ENCODE measurements at regions not wholly inside any gene's neighbourhood (a gene's known extent, or its start where the extent isn't known, plus 50 kb on each side); places are given as distances from the start of the nearest gene placed in this dataset.

DNA sequence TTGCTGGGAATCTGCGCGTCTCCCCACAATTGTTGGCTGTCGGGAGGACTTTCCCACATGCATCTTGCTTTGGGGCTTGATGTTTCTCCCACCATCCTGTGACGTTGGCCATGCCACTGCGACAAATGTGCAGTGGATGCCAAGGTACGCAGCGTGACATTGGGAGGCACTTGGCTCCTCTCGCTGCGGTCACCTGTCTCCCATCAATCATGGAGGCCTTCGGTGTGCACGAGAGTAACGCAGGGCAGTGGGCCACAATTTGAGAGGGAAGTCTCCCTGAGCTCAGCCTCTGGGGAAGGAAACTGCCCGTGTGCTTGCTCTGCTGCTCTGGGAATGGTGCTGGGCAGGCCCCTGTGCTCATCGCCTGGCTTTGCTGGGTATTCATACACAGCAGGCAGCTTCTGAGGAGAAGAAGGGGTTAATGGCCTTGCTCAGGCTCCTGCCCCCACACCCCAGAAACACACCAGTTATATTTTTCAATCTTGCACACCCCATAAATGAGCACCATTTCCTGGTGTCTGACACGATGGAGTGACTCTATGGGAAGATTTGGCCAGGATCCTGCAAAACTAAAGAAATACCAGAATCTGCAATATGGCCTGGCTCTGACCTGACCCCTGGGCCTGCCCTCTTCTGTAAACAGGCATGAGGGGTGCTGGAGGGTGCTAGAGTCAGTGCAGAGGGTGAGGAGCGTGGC, 153.5 kb downstream of the ADAMTS15 start:
- Histone ChIP-seq H3K36me3 (ENCODE audit: control insufficient read depth in 1 of 2, insufficient read depth in 2 of 2, low read length in 1 of 2) (no peaks in the 10 kb centered on the region), H3K4me1 (ENCODE audit: control insufficient read depth in 1 of 2, insufficient read depth in 2 of 2, low read length in 2 of 2) (no peaks in the 10 kb centered on the region), H3K4me3 (ENCODE audit: low read length in 2 of 2) (no peak overlapping the region), H3K27ac (ENCODE audit: low read depth in 1 of 2, low read length in 2 of 2) (no peak overlapping the region), H3K9me3 (ENCODE audit: control insufficient read depth, low read length) (no peaks in the 10 kb centered on the region), H3K27me3 (ENCODE audit: control insufficient read depth in 1 of 2, insufficient read depth in 2 of 2, low read length in 1 of 2) (no peaks in the 10 kb centered on the region)
- DNase-seq (no peak), ATAC-seq (ENCODE audit: low FRiP score) (no peak)
- WGBS, 2 donors, result 85 to 89% methylated on average over 16 of the region's 16 CpGs
- intact Hi-C loops (cut with DNase I), result loop anchor here in 1 of 2 donors (10.0 kb wide), 1 partner anchor 77 kb away; no protein-coding TSS in a partner anchor

DNA sequence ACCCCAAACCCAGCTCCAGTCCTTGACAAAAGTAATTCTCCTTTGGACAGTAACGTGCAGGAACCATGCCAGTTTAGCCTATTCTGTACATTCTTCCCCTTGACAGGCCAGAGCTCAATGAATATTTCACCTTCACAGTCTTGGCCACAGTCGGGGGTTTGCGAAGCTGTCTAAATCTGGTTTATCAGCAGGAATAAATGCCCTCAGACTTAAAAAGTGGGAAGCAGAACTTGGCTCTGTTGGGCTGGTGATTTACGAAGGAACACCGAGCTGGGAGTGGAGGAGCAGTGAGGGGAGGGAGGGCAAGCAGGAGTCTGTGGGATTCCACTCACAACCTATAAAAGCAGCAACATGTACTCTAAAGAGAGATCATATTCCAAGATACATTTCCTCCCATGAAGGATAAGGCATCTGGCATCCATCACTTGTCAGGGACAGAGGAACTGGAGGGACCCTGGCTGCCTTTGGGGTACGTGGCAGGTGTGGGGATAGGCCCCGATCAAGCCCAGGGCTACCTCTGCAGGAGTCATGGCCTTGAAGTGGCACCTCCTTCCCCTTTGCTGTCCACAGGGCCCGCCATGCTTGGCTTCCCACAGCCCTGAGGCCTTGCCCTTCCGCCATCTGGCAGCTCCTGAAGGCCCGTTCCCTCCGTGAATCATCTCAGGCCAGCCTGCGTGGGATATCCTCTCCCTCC, 154.3 kb downstream of the ADAMTS15 start:
- no peaks in the 10 kb centered on the region for H3K27me3 ChIP-seq (ENCODE audit: control insufficient read depth in 1 of 2, insufficient read depth in 2 of 2, low read length in 1 of 2)
- DNase-seq (no peak), ATAC-seq (ENCODE audit: low FRiP score) (no peak)
- H3K36me3 ChIP-seq (ENCODE audit: control insufficient read depth in 1 of 2, insufficient read depth in 2 of 2, low read length in 1 of 2), result no peaks in the 10 kb centered on the region
- no peaks in the 10 kb centered on the region for H3K9me3 ChIP-seq (ENCODE audit: control insufficient read depth, low read length)
- intact Hi-C loops (cut with DNase I), result loop anchor here in 1 of 2 donors (10.0 kb wide), 1 partner anchor 78 kb away; no protein-coding TSS in a partner anchor
- no peak overlapping the region for H3K4me3 ChIP-seq (ENCODE audit: low read length in 2 of 2)
- H3K27ac ChIP-seq (ENCODE audit: low read depth in 1 of 2, low read length in 2 of 2), result no peak overlapping the region
- H3K4me1 ChIP-seq (ENCODE audit: control insufficient read depth in 1 of 2, insufficient read depth in 2 of 2, low read length in 2 of 2), result no peaks in the 10 kb centered on the region
- 90% methylated on average over 12 of the region's 12 CpGs for WGBS, 2 donors

DNA sequence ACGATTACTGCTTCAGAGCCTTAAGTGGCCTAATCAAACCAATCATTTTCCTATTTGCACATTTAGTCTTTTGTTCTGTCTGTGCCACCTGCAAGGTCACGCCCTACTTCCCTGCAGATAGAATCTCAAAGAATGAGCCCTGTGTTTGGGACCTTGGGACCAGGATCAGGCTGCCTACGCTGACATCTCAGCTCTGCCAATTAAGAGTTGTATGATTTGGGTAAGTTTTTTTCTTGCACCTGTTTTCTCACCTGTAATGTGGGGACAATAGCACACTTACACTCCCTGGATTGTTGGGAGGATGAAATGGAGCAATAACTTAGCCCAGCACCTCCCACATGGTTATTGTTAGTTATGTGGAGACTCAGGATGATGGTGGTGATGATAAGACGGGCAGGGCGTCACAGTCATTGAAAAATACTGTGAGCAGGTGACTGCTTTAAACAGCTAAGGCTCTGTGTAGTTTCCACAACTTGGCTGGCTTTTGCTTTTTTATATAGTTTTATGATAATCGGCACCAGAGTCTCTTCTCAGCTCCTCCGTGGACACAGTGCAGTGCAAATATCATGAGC, 155.0 kb downstream of the ADAMTS15 start:
- Histone ChIP-seq H3K36me3 (ENCODE audit: control insufficient read depth in 1 of 2, insufficient read depth in 2 of 2, low read length in 1 of 2) (no peaks in the 10 kb centered on the region), H3K4me1 (ENCODE audit: control insufficient read depth in 1 of 2, insufficient read depth in 2 of 2, low read length in 2 of 2) (no peaks in the 10 kb centered on the region), H3K27me3 (ENCODE audit: control insufficient read depth in 1 of 2, insufficient read depth in 2 of 2, low read length in 1 of 2) (no peaks in the 10 kb centered on the region), H3K27ac (ENCODE audit: low read depth in 1 of 2, low read length in 2 of 2) (no peak overlapping the region), H3K4me3 (ENCODE audit: low read length in 2 of 2) (no peak overlapping the region), H3K9me3 (ENCODE audit: control insufficient read depth, low read length) (no peaks in the 10 kb centered on the region)
- WGBS, 2 donors, result 90 to 95% methylated on average over 7 of the region's 7 CpGs
- intact Hi-C loops (cut with DNase I), result loop anchor here in 1 of 2 donors (10.0 kb wide), 1 partner anchor 79 kb away; no protein-coding TSS in a partner anchor
- no peak for ATAC-seq (ENCODE audit: low FRiP score)
- no peak for DNase-seq

DNA sequence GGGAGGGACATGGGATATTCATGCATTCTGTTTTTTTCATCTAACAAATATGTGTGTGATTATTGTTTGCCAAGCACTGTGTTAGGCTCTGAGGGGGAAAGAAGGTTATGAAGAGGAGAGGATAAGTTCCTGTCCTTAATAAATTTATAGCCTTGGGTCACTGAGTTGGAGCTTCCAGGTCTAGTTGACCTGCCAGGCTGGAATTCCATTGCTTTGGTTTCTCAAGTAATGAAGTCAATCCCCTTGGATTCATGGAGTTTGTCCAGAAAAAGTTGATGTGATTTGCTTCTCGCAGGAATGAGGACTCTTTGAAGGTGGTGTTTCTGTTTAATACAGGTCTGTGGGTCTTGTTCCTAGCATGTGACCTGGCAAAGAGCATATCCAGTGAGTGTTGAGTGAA, 156.2 kb downstream of the ADAMTS15 start:
- Histone ChIP-seq H3K27me3 (ENCODE audit: control insufficient read depth in 1 of 2, insufficient read depth in 2 of 2, low read length in 1 of 2) (no peaks in the 10 kb centered on the region), H3K36me3 (ENCODE audit: control insufficient read depth in 1 of 2, insufficient read depth in 2 of 2, low read length in 1 of 2) (no peaks in the 10 kb centered on the region), H3K9me3 (ENCODE audit: control insufficient read depth, low read length) (no peaks in the 10 kb centered on the region), H3K4me1 (ENCODE audit: control insufficient read depth in 1 of 2, insufficient read depth in 2 of 2, low read length in 2 of 2) (no peaks in the 10 kb centered on the region), H3K4me3 (ENCODE audit: low read length in 2 of 2) (no peak overlapping the region), H3K27ac (ENCODE audit: low read depth in 1 of 2, low read length in 2 of 2) (no peak overlapping the region)
- DNase-seq (no peak), ATAC-seq (ENCODE audit: low FRiP score) (no peak)
- intact Hi-C loops (cut with DNase I), result loop anchor here in 1 of 2 donors (10.0 kb wide), 1 partner anchor 80 kb away; no protein-coding TSS in a partner anchor
- WGBS, 2 donors, result 85 to 86% methylated on average over 1 of the region's 1 CpG

DNA sequence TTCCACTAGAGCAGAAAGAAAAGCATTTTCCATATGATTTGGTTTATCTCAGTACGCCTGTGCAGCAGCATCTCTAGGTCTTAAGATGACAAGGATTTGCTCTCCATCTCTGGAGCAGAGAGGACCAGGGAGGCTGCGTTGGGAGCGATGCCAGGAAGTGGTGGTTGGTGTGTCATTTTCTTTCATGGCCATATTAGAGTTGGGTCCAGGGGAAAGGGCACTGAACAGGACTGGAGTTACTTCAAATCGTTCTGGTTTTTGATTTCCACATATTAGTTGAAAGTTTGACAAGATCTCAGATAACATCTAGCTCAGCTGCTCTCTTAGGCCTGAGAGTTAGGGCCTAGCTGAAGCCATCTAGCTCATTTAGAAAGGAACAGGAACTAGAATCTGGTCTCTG, 157.7 kb downstream of the ADAMTS15 start:
- peaks cover 0 to 3% of the 10 kb centered on the region in 2 donors for H3K4me1 ChIP-seq (ENCODE audit: control insufficient read depth in 1 of 2, insufficient read depth in 2 of 2, low read length in 2 of 2)
- H3K36me3 ChIP-seq (ENCODE audit: control insufficient read depth in 1 of 2, insufficient read depth in 2 of 2, low read length in 1 of 2), result no peaks in the 10 kb centered on the region
- H3K4me3 ChIP-seq (ENCODE audit: low read length in 2 of 2), result no peak overlapping the region
- H3K9me3 ChIP-seq (ENCODE audit: control insufficient read depth, low read length), result no peaks in the 10 kb centered on the region
- no peaks in the 10 kb centered on the region for H3K27me3 ChIP-seq (ENCODE audit: control insufficient read depth in 1 of 2, insufficient read depth in 2 of 2, low read length in 1 of 2)
- 87 to 90% methylated on average over 4 of the region's 4 CpGs for whole genome bisulfite sequencing, 2 donors
- H3K27ac ChIP-seq (ENCODE audit: low read depth in 1 of 2, low read length in 2 of 2), result no peak overlapping the region
- DNase-seq (no peak), ATAC-seq (ENCODE audit: low FRiP score) (no peak)
- intact Hi-C loops (cut with DNase I), result loop anchor here in 1 of 2 donors (10.0 kb wide), 1 partner anchor 81 kb away; no protein-coding TSS in a partner anchor

DNA sequence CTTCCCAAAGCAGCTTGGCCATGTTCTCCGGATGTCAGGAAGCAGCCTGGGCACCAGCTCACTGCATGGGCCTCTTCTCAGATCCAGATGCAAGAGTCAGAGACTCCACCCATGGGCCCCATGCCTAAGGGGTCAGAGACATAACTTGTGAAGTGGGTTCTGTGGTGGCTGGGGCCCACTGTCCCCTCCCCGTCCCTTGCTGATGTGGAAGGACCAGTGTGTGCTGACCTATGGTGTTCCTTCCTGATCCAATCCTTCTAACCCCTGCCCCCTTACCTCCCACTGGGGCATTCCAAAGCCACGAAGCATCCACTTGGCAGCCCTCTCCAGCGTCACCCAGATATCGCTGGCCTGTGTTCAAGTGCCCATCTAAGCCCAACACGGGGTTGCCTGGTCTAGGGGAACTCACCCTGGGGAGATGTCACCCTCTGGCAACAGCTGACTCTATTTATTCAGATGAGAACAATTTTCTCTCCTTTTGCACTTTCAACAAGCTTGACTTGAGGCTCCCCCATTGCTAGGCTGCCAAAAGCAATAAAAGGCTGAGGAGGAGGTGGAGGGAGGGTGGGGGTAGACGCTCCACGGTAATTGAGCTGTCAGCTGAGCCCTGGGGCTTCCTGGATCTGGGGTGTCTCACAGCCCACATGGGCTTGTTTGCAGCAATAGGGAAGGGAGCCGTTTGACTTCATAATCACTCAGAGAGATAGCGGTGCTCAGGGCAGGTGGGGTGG, 158.5 kb downstream of the ADAMTS15 start:
- DNase-seq (peak; percentile 70 to 80), ATAC-seq (ENCODE audit: low FRiP score) (no peak)
- Histone ChIP-seq H3K4me1 (ENCODE audit: control insufficient read depth in 1 of 2, insufficient read depth in 2 of 2, low read length in 2 of 2) (peaks cover 0 to 3% of the 10 kb centered on the region in 2 donors), H3K9me3 (ENCODE audit: control insufficient read depth, low read length) (no peaks in the 10 kb centered on the region), H3K4me3 (ENCODE audit: low read length in 2 of 2) (no peak overlapping the region), H3K36me3 (ENCODE audit: control insufficient read depth in 1 of 2, insufficient read depth in 2 of 2, low read length in 1 of 2) (no peaks in the 10 kb centered on the region), H3K27ac (ENCODE audit: low read depth in 1 of 2, low read length in 2 of 2) (no peak overlapping the region), H3K27me3 (ENCODE audit: control insufficient read depth in 1 of 2, insufficient read depth in 2 of 2, low read length in 1 of 2) (no peaks in the 10 kb centered on the region)
- intact Hi-C loops (cut with DNase I), result loop anchor here in 1 of 2 donors (10.0 kb wide), 1 partner anchor 82 kb away; no protein-coding TSS in a partner anchor
- 44 to 45% methylated on average over 10 of the region's 10 CpGs for WGBS, 2 donors

DNA sequence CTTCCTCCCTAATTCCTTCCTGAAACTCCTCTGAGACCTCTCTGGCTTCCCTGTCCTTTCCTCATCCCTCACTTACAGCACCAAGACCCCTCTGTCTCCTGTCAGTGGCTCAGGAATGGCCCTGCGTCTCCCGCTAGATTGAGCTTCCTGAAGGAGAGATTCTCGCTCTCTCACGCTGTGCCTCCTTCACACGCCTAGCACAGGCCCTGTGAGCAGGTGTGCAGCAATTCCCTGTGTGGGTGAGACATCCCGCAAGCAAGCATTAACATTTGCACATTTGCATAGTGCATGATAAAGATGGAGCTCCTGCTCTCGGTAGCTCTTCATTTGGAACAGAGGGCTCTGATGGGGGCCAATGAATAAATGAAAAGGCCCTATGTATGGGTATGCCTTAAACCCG, 159.8 kb downstream of the ADAMTS15 start:
- WGBS, 2 donors, result 96 to 98% methylated on average over 8 of the region's 8 CpGs
- peaks cover 0 to 3% of the 10 kb centered on the region in 2 donors for H3K4me1 ChIP-seq (ENCODE audit: control insufficient read depth in 1 of 2, insufficient read depth in 2 of 2, low read length in 2 of 2)
- no peaks in the 10 kb centered on the region for H3K27me3 ChIP-seq (ENCODE audit: control insufficient read depth in 1 of 2, insufficient read depth in 2 of 2, low read length in 1 of 2)
- no peak overlapping the region for H3K27ac ChIP-seq (ENCODE audit: low read depth in 1 of 2, low read length in 2 of 2)
- DNase-seq (no peak), ATAC-seq (ENCODE audit: low FRiP score) (no peak)
- intact Hi-C loops (cut with DNase I), result loop anchor here in 1 of 2 donors (10.0 kb wide), 1 partner anchor 83 kb away; no protein-coding TSS in a partner anchor
- no peaks in the 10 kb centered on the region for H3K36me3 ChIP-seq (ENCODE audit: control insufficient read depth in 1 of 2, insufficient read depth in 2 of 2, low read length in 1 of 2)
- no peak overlapping the region for H3K4me3 ChIP-seq (ENCODE audit: low read length in 2 of 2)
- no peaks in the 10 kb centered on the region for H3K9me3 ChIP-seq (ENCODE audit: control insufficient read depth, low read length)
